Stimulated activated naive B cell treated with anti-CD40 and anti-IgM and Interleukin-4, amounts not matched to agents 10 μg/mL and 1 μg/mL and 100 μg/mL, for 72 hours (primary cell): ENCODE measurements at regions not wholly inside any gene's neighbourhood (a gene's known extent, or its start where the extent isn't known, plus 50 kb on each side); places are given as distances from the start of the nearest gene placed in this dataset.
"Not testable (repeated sequence)": the region's sequence is repeated elsewhere in the genome, so short reads cannot be mapped to it uniquely, and the experiment has no call there.

Source experiments
- ATAC-seq, 2 donors: fragments of 150-1000 bp; cut with Tn5 transposase; replicated peaks; 2 replicates each; pipeline ENCODE4 v1.10.0; 2021; ENCODE audit warnings: moderate library complexity in 1 of 2
- DNase-seq: peaks from one replicate; pipeline ENCODE4 v3.0.0; 2021
- H3K27ac Mint-ChIP-seq: one replicate; pipeline ENCODE4 v1.8.0; 2022; ENCODE audit warnings: mild to moderate bottlenecking, mixed read lengths
- H3K27me3 Mint-ChIP-seq, 2 donors: one replicate each; pipeline ENCODE4 v1.8.0; 2022; ENCODE audit warnings: mixed read lengths in 2 of 2
- H3K36me3 Mint-ChIP-seq, 2 donors: one replicate each; pipeline ENCODE4 v1.8.0; 2022; ENCODE audit warnings: mixed read lengths in 2 of 2, mild to moderate bottlenecking in 1 of 2
- H3K4me1 Mint-ChIP-seq, 2 donors: one replicate each; pipeline ENCODE4 v1.8.0; 2022; ENCODE audit warnings: mixed read lengths in 2 of 2, mild to moderate bottlenecking in 1 of 2
- H3K4me3 Mint-ChIP-seq, 2 donors: one replicate each; pipeline ENCODE4 v1.8.0; 2022; ENCODE audit warnings: mild to moderate bottlenecking in 2 of 2, mixed read lengths in 2 of 2, moderate library complexity in 1 of 2
- H3K9me3 Mint-ChIP-seq, 2 donors: one replicate each; pipeline ENCODE4 v1.8.0; 2022; ENCODE audit warnings: mixed read lengths in 2 of 2, mild to moderate bottlenecking in 1 of 2

- ATAC-seq (no peak), DNase-seq (no peak)
- Mint-ChIP-seq H3K4me1 (peaks cover 8 to 16% of the 10 kb centered on the region in 2 donors), H3K9me3 (no peaks in the 10 kb centered on the region), H3K4me3 (no peak overlapping the region), H3K27ac (no peak overlapping the region), H3K27me3 (peaks cover 0 to 7% of the 10 kb centered on the region in 2 donors), H3K36me3 (no peaks in the 10 kb centered on the region)
These were observed 50.1 kb downstream of the KCNC4 start for GRCh38 chr1:110260194-110260593.

GRCh38 chr1:110262296-110262695, 52.2 kb downstream of the KCNC4 start:
- H3K4me3 Mint-ChIP-seq: no peak overlapping the region
- no peak for DNase-seq

GRCh38 chr1:110262846-110263631, 52.9 kb downstream of the KCNC4 start:
- H3K27me3 Mint-ChIP-seq: peaks cover 0 to 7% of the 10 kb centered on the region in 2 donors
- H3K36me3 Mint-ChIP-seq: no peaks in the 10 kb centered on the region
- H3K4me3 Mint-ChIP-seq: no peak overlapping the region
- H3K4me1 Mint-ChIP-seq: peaks cover 7 to 10% of the 10 kb centered on the region in 2 donors
- H3K27ac Mint-ChIP-seq: no peak overlapping the region
- ATAC-seq (peak; percentile 33 to 50), DNase-seq (no peak)
- H3K9me3 Mint-ChIP-seq: no peaks in the 10 kb centered on the region

More at GRCh38 chr1:110262296-110262695, 52.2 kb downstream of the KCNC4 start:
- Mint-ChIP-seq H3K27ac (no peak overlapping the region), H3K27me3 (peaks cover 0 to 7% of the 10 kb centered on the region in 2 donors), H3K36me3 (no peaks in the 10 kb centered on the region), H3K4me1 (peaks cover 7 to 10% of the 10 kb centered on the region in 2 donors), H3K9me3 (no peaks in the 10 kb centered on the region)
- no peak for ATAC-seq

DNA sequence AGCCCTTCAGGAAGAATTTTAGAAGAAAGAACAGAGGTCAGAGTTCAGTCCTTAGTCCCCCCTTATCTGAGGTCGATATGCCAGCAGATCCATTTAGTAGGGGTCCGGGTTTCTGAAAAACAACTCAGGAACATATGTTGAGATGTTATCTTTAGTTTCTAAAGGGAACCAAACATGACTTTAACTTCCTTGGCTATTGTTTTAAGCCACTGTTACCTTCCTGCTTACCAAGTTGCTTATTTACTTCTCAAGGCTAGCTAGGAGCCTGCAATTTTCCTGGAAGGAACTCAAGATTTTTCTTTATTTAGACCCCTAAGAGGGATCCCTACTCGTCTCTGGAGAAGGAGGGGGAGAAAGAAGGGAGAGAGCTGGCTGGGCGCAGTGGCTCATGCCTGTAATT, 54.3 kb downstream of the KCNC4 start:
- Mint-ChIP-seq H3K36me3 (no peaks in the 10 kb centered on the region), H3K27me3 (peaks cover 0 to 7% of the 10 kb centered on the region in 2 donors), H3K4me3 (no peak overlapping the region), H3K27ac (no peak overlapping the region), H3K4me1 (peaks cover 7 to 10% of the 10 kb centered on the region in 2 donors), H3K9me3 (no peaks in the 10 kb centered on the region)
- ATAC-seq (no peak), DNase-seq (no peak)

- peaks cover 0 to 7% of the 10 kb centered on the region in 2 donors for H3K27me3 Mint-ChIP-seq
- H3K27ac Mint-ChIP-seq: no peak overlapping the region
- no peaks in the 10 kb centered on the region for H3K9me3 Mint-ChIP-seq
- no peak overlapping the region for H3K4me3 Mint-ChIP-seq
- H3K4me1 Mint-ChIP-seq: peaks cover 3% of the 10 kb centered on the region in 2 donors
- DNase-seq (no peak), ATAC-seq (no peak)
- no peaks in the 10 kb centered on the region for H3K36me3 Mint-ChIP-seq
These were observed 55.1 kb downstream of the KCNC4 start for GRCh38 chr1:110265186-110265585.

DNA sequence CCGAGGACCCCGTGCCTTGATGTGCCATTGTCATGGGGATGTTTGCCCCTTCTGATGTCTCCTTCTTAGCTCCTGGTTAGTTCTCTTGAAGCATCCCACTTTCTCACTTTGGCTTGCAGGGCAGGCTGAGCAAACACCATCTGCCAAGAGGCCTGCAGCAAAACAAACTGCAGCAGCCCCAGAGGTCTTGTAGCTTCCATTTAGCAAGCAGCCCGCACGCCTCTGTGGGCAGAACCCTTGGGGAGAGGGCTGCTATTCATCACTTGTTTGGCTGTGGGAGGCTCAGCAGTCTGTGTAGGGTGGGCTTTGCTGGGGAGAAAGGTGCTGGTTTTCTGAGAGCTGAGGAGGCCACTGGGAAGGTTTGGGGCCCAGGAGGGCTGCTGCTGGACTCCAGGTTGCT, 56.7 kb downstream of the KCNC4 start:
- ATAC-seq: no peak
- no peak for DNase-seq
- Mint-ChIP-seq H3K4me1 (peaks cover 0 to 2% of the 10 kb centered on the region in 2 donors), H3K4me3 (no peak overlapping the region), H3K36me3 (no peaks in the 10 kb centered on the region), H3K27me3 (peaks cover 0 to 7% of the 10 kb centered on the region in 2 donors), H3K27ac (no peak overlapping the region), H3K9me3 (no peaks in the 10 kb centered on the region)

DNA sequence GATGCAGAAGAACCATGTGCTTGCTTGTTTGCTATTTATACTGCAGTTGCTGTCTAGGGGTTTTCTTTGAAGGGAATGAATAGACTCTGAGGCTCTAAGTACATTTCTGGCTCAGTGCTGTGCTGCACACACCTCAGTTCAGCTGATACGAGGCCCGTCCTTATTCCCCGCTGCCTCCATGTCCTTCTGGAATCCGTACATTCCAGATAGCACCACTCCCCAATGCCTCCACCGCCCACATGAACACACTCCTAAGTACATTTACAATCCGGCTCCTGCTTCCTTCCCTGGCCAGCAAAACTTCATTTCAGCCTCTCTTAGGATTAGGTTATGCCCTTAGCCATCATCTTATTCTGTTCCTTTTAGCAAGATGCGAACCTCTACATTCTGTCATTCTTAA, 57.1 kb downstream of the KCNC4 start:
- DNase-seq (no peak), ATAC-seq (no peak)
- Mint-ChIP-seq H3K27me3 (peaks cover under 1 to 7% of the 10 kb centered on the region in 2 donors), H3K4me3 (no peak overlapping the region), H3K4me1 (peaks cover 0 to 2% of the 10 kb centered on the region in 2 donors), H3K27ac (no peak overlapping the region), H3K9me3 (no peaks in the 10 kb centered on the region), H3K36me3 (no peaks in the 10 kb centered on the region)

DNA sequence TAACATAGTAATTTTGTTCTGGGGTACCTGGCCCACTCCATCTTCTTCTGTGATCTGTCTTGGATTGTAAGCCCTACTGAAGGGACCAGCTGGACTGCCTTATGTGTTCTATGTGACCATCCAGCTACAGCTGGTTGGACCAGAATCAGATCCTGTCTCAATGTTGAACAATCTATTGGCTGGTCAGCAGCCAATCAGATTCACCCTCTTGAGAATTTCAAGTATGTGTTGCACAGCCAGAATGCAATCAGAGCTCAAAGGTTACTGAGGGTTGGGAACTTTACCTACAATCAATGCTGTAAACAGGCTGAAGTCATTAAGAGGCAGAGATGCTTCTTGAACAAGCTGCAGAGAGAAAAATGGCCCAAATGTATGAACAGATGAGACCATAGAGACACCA, 61.9 kb downstream of the KCNC4 start:
- ATAC-seq: no peak
- no peaks in the 10 kb centered on the region for H3K9me3 Mint-ChIP-seq
- no peak overlapping the region for H3K27ac Mint-ChIP-seq
- H3K4me1 Mint-ChIP-seq: no peaks in the 10 kb centered on the region
- no peak overlapping the region for H3K4me3 Mint-ChIP-seq
- peaks cover 0 to 4% of the 10 kb centered on the region in 2 donors for H3K27me3 Mint-ChIP-seq
- no peak for DNase-seq
- H3K36me3 Mint-ChIP-seq: no peaks in the 10 kb centered on the region

- not testable (repeated sequence) for DNase-seq, H3K9me3 Mint-ChIP-seq, H3K27ac Mint-ChIP-seq, H3K36me3 Mint-ChIP-seq, H3K27me3 Mint-ChIP-seq, H3K4me1 Mint-ChIP-seq, ATAC-seq, H3K4me3 Mint-ChIP-seq
These were observed 63.7 kb downstream of the KCNC4 start for GRCh38 chr1:110273832-110274231.

DNA sequence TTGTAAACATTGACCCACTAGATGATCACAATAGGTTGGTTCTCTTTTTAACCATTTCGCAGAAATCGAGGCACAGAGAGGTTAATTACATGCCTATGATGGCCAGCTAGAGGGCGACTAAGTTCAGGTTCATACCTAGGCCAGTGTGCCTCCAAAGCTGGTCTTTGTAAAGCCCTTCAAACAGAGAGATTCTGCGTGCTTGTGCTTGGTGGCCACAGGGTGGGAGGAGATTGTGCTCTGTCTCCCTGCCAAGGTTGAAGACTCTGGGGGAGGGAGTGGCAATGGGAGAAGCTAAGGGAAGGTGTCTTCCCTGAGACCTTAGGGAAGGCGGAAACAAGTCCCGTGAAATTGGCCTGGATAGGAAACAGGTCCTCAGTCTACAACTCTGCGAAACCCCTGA, 59.1 kb upstream of the RBM15 start:
- ATAC-seq (no peak), DNase-seq (no peak)
- Mint-ChIP-seq H3K36me3 (no peaks in the 10 kb centered on the region), H3K9me3 (no peaks in the 10 kb centered on the region), H3K27me3 (no peaks in the 10 kb centered on the region), H3K4me1 (no peaks in the 10 kb centered on the region), H3K4me3 (no peak overlapping the region), H3K27ac (no peak overlapping the region)

DNA sequence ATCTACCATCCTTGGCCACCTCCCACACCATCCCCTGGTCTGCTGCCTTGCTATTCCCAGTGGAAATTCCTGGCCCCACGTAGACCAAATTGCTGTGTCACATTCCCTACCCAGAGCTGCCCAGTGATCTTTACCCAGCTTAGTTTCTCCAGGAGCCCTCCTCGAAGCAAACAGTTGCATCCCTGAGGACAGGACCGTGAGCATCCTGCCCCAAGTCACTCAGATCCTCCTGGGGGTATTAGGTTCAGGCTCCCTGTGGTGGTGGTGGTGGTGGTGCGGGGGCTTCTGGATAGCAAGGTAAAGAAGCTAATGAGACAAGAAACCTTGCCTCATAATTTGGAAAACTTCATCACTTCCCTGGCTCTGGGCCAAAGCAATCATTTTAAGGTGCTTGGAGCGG, 58.4 kb upstream of the RBM15 start:
- ATAC-seq (no peak), DNase-seq (no peak)
- H3K4me1 Mint-ChIP-seq: no peaks in the 10 kb centered on the region
- H3K9me3 Mint-ChIP-seq: no peaks in the 10 kb centered on the region
- no peak overlapping the region for H3K27ac Mint-ChIP-seq
- no peaks in the 10 kb centered on the region for H3K27me3 Mint-ChIP-seq
- no peaks in the 10 kb centered on the region for H3K36me3 Mint-ChIP-seq
- no peak overlapping the region for H3K4me3 Mint-ChIP-seq

- Mint-ChIP-seq H3K27me3 (no peaks in the 10 kb centered on the region), H3K9me3 (no peaks in the 10 kb centered on the region), H3K27ac (no peak overlapping the region), H3K4me1 (no peaks in the 10 kb centered on the region), H3K36me3 (no peaks in the 10 kb centered on the region), H3K4me3 (no peak overlapping the region)
- DNase-seq: no peak
- ATAC-seq: no peak
These were observed 57.5 kb upstream of the RBM15 start for GRCh38 chr1:110281363-110282290.

GRCh38 chr1:110282395-110282794, 56.8 kb upstream of the RBM15 start:
- DNase-seq (no peak), ATAC-seq (no peak)
- no peaks in the 10 kb centered on the region for H3K4me1 Mint-ChIP-seq
- no peaks in the 10 kb centered on the region for H3K36me3 Mint-ChIP-seq
- H3K4me3 Mint-ChIP-seq: no peak overlapping the region
- no peaks in the 10 kb centered on the region for H3K9me3 Mint-ChIP-seq
- H3K27ac Mint-ChIP-seq: no peak overlapping the region
- H3K27me3 Mint-ChIP-seq: no peaks in the 10 kb centered on the region

DNA sequence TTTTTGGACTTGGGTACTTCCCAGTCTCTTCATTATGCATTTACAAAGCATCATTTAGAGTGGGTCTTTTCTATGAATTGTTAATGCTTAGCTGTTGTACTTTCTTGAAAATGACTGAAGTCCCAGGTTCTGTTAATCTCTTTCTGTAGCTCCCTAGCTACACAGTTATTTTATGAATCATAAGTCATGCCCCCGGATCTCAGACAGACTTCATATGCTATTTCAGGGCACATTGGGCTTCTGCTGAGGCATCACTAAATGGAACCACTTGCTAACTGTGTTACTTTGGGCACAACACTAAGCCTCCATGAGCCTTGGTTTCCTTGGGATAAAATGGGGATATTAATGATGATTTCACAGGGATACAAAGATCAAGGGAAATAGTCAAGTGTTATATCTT, 55.5 kb upstream of the RBM15 start:
- Mint-ChIP-seq H3K9me3 (no peaks in the 10 kb centered on the region), H3K36me3 (no peaks in the 10 kb centered on the region), H3K27ac (no peak overlapping the region), H3K4me3 (no peak overlapping the region), H3K4me1 (no peaks in the 10 kb centered on the region), H3K27me3 (no peaks in the 10 kb centered on the region)
- ATAC-seq: no peak
- no peak for DNase-seq

GRCh38 chr1:110285316-110285715, 53.9 kb upstream of the RBM15 start:
- Mint-ChIP-seq H3K9me3 (no peaks in the 10 kb centered on the region), H3K27ac (no peak overlapping the region), H3K4me3 (no peak overlapping the region), H3K4me1 (no peaks in the 10 kb centered on the region), H3K27me3 (no peaks in the 10 kb centered on the region), H3K36me3 (peaks cover 0 to 2% of the 10 kb centered on the region in 2 donors)
- DNase-seq: no peak
- ATAC-seq: no peak
